IPS-NIHi7 (cell line): ENCODE measurements at regions not wholly inside any gene's neighbourhood (a gene's known extent, or its start where the extent isn't known, plus 50 kb on each side); places are given as distances from the start of the nearest gene placed in this dataset.

Source experiments
- DNase-seq: peaks from one replicate; pipeline ENCODE4 v3.0.0; 2012; ENCODE audit warnings: mixed read lengths; ENCODE audit errors: extremely low spot score

DNA sequence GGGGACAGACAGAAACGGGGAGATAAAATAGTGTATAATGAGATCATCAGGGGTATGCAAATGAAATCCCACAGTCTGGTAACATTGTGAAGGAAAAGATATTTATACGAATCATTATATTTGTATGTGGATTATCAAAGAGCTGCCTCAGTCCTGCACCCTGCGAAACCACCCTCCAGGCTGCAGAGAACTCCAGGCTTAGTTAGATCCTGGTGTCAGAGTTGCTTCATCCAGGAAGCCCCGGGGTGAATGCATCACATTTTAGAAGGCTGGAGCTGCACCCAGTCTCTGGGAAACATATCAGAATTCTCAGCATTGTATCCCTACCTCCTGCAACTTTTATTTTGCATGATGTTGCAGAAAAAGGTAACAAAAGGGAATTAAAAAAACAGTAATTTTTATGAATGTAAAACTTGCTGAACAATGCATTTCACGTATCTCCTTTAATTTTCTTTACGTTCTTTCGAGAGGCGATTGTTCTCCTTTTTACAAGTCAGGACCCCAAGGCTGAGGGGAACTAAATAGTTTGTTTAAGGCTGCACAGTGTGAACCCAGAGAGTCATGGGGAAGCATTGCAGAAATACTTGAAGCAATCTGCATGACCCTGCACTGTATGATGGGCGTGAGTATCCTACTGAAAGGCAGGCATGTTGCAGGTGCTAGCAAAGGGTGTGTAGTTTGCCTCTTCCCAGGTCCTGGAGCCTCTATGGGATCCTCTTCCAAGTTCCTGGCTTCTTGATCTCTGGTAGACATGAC lies 299.5 kb upstream of the CLNK start:
- no peak for DNase-seq

DNA sequence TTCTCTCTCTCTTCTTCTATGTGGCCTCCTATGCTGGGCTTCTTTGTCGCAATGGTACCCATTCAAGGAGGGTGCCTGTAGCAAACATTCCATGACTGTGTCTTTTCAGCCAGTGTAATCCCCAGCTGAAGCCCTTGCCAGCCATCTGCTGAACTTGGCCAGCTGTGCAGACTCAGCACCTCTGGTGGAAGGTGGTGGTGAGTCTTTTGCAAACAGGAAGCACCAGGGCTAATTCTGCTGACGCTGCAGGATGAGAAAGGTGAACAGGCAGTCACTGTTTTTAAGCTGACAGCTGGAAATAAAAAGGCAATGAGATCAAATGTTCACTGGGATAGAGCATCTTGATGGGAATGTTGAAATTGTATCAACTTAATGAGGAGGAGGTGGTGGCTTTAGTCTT lies 298.7 kb upstream of the CLNK start:
- no peak for DNase-seq

DNA sequence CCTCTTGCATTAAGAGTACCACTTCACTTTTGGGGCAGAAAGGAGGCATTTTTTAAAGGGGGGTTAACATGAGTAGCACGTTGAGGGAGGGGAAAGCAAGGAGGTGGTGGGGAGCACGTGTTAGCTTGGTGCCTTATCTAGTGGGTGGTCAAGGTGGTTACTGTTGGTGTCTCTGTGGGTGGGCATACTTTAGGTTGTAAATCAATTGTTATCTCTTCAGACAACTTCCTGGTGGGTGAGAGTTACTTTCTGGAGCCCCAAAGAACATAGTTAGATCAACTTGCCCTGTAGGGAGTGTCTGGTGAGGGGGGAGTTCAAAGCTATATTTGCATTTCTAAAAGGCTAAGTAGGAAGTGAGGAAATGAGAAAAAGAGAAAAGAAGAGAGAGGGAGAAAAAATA lies 297.7 kb upstream of the CLNK start:
- DNase-seq, result peak; percentile 18

DNA sequence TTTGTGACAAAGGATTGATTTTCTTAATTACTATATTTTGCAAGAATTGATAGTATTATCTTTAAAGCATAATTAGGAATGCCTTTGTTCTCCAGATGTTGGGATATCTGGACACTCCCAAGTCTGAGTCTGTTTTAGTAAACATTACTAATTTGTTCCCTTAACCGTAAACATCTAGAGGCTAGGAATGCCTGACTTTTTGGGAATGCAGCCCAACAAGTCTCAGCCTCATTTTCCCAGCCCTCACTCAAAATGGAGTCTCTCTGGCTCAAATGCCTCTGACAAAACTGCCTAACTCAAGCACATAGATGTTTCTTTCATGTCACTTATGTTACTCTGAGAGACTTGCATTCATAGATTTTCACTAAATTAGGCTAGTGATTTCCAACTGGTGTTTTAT lies 297.0 kb upstream of the CLNK start:
- DNase-seq, result no peak

DNA sequence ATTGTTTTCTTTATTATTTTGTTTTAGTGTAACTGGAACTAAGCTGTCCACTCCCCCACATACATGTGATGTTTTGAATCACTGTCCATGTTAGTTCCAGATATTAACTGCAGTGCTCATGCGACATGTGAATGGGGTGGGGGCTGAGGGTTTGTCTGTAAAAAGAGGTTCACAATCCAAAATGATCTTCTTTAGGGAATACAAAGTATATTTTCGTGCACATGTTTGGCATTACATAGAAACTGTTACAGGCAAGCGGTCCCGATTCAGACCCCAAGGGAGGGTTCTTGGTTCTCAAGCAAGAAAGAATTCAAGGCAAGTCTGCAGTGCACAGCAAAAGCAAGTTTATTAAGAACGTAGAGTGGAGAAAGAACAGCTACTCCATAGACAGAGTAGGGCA lies 296.5 kb upstream of the CLNK start:
- no peak for DNase-seq

DNA sequence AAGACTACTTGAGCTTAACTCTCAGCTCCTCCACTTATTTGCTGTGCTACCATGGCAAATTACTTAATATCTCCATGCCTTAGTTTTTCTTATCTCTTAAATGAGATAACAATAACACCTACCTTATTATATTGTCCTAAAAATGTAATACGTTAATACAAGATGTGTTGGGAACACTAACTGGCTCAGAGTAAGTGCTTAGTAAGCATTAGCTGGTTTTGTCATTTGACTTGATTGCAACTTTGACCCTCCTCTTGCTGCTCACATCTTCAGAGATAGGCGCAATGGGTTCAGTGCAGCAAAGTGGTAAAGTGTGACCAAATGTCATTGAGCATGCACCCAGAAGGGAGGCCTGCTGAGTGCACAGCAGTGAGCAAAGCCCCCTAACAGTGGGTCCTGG lies 294.5 kb upstream of the CLNK start:
- DNase-seq, result no peak

DNA sequence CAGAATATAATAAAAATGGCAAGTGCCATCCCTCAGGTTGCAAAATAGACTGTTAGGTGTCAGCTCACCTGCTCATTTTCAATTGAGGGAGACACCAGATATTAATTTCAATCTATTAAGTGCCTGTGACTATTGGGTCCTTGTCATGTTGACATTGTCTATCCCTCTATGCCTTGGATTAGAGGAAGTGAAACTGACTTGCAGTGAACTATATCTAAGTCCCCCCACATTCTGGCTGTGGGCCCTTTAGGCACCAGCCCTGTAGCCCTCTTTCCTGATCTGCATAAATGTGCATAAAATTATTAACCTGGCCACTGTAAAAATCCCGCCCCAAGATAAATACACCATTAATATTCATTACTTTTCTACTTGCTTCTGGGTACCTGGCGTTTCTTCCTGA lies 293.0 kb upstream of the CLNK start:
- no peak for DNase-seq

DNA sequence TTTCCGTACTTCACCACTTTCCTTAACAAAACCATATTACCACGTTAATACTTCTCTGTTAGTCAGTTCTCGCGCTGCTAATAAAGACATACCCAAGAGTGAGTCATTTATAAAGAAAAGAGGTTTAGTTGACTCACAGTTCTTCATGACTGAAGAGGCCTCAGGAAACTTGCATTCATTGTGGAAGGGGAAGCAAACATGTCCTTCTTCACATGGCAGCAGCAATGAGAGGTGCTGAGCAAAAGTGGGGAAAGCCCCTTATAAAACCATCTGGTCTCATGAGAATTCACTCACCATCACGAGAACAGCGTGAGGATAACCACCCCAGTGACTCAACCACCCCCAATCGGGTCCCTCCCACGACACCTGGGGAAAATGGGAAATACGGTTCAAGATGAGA lies 289.8 kb upstream of the CLNK start:
- no peak for DNase-seq

DNA sequence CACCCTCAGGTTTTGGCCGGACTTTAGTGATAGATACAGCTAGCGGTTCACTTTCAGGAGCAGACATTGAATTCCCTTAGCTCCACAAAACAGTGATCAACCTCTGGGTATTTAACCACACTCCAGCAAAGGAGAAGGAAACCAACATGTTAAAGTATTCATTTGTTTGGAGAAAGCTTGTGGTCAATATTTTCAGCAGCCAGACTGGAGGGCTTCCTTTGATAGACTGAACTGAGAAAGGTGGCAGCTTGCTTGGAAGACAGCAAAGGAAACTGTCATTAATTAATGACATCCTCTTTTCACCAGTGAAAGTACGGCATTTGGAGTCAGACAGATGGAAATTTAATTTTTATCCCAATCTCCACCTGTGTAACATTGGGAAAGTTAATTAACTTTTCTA lies 289.1 kb upstream of the CLNK start:
- no peak for DNase-seq

DNA sequence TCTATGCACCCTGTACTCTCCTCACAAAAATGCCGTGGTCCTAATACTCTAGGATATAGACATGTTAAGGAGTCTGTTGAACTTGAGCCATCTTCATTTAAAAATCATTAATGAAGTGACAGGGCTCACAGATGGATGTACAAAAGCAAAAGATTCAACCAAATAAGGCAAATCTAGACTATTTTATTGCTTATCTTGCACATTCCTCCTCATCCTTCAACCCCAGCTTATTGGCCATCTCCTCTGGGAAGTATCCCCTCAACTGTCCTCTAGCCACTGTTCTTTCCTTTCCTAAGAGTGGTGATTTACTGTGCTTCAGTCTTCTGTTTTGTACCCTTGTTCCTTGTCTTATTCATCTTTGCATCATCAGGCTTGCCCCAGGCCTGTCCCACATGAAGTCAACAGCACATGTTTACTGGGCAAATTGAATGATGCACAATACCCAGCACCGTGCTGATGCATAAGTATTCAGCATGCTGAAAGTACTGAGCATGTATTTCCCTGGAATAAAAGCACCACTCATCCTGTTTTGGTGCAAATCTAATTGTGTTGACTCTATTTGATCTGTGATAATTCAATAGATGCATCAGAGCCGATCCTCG lies 287.3 kb upstream of the CLNK start:
- DNase-seq, result no peak

DNA sequence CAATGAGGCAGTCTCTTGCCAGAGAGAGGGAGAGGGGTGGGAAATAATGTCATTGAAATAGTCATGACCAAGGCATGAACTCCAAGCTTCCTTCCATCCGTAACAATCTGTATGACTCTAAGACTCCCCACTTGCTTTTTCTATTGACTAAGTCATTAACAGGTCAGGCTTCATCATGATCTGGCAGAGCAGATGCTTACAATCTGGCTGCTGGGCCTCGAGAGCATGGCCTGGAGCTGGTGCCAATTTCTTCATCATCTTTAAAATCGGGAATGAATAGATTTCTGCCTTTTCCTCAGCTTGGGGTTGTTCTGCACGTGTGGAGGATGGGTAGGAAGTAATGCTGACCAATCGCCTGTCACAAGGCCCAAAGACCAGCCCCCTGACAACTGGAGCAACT lies 280.6 kb upstream of the CLNK start:
- DNase-seq, result no peak

DNA sequence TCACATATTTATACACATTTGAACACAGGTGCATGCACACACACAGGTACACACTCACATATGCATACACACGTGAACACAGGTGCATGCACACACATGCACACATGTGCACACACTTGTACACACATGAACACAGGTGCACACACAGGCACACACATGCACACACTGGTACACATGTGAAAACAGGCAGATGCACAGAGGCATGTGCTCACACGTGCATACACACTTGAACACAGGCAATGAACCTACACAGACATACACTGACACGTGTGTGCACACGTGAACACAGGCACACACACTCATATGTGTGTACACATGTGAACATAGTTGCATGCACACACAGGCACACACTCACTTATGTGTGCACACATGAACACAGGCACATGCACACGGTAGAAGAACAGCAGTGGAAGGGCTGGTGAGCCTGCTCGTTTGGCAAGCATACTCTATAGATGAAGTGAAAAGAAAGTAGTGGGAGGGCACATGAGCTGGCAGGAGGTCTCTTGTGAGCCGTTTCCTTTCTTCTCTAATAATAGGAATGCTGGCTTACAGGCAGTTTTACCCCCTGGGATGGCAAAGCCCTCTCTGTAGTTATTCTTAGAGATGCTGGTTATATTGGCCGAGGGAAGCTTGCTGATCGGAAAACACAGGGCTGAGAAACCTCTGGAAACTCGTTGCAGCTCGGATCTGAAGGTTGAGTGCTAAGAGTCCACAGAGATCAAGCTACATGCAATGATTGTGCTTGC lies 279.6 kb upstream of the CLNK start:
- DNase-seq, result no peak

DNA sequence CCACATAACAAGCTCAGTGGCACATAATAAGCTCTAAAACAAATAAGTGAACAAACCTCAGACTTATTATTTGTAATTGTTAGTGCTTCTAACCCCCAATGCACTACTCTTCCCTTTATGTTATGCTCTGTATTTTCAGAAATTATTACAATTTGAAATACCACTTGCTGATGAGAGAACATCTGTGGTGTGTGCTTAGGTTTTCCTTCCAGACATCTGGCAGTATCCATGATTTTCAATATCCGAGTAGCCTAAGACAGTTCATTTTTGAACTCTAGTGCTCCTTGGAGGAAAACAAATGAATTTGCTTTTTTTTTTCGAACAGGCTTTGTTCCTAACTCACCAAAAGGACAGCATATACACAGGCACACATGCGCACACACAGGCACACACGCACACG lies 278.7 kb upstream of the CLNK start:
- no peak for DNase-seq

DNA sequence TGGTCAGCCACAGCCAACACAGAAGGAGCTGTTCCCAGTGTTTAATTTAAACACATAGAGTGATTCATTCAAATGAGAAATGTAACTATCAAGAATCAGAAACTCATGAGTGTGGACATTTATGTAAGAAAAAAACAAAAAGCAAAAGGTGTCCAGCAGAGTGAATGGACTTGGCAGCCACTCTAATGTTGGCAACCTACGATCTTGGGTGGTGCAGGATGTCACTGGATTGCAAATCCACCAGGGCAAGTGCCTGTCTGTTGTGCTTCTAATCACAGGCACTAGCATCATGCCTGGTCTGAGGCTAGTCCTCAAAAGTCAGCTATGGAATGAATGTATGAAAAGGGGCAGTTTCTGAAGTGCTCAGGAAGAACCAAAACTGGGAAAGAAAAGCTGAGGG lies 277.7 kb upstream of the CLNK start:
- no peak for DNase-seq

DNA sequence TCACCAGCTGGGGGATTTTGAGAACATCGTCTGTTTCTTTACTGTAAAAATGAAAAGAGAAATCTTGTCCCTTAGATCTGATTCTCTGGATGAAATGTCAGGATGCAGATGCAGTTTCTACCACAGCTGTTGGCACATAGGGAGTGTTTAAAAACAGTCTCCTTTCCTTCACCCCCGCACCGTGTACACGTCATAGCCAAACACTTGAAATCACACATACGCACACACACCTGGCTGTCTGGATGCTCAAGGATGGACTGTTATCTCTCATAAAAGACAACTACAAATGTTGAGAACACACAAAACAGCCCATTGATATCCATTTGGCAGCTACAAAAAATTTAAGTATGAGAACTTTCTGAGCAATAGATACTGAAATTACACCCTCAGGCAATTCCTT lies 275.8 kb upstream of the CLNK start:
- DNase-seq, result no peak

DNA sequence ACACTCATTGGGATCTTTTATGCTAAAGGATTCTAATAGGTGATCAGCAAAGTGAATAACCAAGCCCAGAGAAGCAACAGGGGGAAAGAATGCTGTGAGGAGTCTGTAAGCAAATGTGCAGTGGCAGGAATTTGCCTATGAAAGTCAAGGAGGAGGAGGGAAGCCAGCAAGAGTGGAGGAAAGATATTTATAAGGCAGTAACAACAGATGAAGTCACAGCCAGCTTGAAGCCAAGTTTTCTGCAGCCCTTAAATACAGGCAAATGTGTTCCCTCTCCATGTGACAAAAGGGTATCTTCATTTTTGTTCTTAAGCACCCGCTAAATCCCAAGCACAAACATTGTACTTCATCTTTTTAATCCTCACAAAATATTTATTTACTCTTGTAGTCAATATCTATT lies 275.0 kb upstream of the CLNK start:
- no peak for DNase-seq

DNA sequence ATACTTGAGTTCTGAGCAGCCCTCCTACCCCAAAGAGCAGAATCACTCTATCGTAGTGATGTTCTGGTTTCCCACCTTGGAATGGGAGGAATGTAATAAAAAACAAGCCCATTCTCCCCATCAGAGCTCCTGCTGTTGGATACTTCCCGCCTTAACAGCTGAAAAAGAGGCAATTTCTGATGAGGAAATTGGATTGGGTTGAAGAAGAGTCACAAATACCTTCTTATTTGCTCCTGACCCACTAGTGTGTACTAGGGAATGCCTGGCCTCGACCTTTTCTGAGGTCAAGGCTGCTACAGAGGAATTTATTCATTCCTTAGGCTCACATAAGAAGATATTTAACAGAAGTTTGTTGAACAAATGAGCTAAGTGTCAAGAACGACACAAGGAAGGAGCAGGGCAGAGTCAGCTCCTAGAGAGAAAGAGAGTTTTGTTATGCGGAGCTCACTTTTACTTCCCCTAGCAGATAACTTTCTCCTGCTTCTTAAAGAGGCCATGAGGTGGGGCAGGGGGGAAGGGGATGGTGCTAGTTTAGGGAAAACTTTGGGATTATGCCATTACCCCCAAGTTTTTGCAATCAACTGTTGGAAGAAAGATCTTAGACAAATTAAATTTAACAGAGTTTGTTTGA lies 273.8 kb upstream of the CLNK start:
- DNase-seq, result no peak

DNA sequence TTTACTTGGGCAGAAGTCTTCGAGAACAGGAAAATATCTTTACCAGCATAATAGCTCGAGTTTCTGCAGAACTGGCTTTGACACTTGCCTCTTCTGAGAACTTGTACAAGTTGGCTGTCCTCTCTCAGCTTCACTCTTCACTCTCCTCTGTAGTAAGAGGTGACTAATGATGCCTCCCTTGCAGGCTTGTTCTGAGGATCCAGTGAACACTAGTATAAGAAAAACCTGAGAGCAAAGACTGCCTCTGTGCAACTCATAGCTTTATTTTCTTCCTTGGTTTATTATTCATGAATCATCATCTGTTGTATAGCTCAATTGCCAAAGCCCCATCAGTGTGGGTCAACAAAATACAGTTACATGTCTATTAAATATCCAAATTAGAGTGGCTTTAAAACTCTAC lies 266.7 kb upstream of the CLNK start:
- no peak for DNase-seq

DNA sequence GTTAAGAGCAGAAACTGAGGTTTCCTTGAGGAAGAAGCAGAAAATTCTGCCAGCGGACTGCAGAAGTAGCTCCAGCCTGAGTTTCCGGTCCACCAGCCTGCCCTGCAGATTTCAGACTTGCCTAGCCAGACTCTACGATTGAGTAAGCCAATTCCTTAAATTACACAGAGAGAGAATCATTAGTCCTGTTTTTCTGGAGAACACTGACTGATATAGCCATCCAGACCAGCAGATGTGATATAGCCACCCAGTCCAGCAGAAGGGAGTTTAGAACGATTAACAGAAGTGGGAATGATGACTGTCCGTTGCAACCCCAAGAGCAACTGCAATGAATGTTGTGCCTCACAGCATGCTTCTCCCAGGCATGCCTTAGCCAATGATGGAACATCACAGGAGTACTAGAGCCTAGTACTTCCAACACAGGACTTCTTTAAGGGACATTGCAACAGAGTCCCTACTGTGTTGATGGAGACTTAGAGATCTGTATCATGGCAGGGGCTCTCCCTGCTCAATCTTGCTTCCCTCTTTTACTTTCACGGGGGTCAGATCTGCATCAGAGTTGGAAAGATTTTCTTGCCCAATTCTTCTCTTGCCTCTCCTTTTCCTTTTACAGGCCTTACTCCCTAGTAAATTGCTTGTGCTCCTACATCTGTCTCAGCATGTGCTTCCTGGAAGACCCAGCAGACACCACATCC lies 264.6 kb upstream of the CLNK start:
- DNase-seq, result no peak

DNA sequence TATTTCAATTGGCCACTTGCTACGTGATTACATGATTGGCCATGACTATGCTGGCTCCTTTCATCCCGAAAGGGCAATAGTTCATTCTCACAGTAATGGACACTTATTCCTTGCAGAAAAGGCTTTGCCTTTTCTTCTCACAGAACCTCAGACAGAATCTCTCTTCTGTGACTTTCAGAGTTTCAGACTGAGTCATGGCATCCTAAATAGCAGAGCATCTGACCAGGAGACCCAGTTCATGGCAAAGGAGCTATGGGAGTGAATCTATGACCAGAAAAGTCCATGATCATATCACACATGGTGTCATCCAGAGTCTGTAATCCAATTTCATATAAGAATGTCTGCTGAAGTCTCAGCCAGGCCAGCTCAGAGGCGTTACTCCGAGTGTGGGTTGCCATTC lies 263.3 kb upstream of the CLNK start:
- DNase-seq, result no peak

DNA sequence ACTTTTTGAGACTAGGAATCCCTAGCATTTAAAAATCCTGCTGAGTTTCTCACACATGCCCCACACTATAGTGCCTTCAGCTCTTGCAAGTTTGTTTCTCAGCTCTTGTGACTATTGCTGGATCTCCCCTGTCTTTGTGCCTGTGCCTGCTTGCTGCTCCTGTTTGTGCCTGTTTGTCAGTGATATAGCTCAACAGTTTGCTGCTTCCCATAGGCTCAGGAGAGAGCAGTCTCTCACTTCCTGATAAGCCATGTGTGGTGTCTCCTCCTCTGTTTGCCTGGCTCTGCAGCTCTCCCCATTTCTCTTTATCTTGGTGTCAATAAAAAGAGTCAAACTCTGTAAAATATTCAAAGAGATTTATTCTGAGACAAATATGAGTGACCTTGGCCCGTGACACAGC lies 259.8 kb upstream of the CLNK start:
- DNase-seq, result no peak

DNA sequence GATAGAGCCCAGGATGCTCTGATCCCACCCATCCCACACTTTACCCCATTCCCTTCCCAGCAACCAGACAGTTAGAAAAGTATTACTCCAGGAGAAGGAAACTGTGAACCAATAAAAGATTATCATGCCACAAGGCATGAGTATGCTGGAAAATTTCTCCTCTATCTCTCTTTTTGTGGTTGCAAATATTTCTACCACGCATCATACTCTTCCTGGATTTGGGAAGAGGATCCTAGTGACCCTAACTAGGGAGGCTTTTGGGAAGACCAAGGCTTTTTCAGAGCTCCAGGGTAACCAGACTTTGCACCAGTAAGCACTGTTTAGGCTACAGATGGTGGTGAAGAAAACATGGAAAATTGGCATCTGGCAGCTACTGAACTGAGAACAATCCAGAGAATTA lies 257.6 kb upstream of the CLNK start:
- no peak for DNase-seq
